Superior temporal gyrus (tissue), 1 donor: ENCODE measurements at regions not wholly inside any gene's neighbourhood (a gene's known extent, or its start where the extent isn't known, plus 50 kb on each side); places are given as distances from the start of the nearest gene placed in this dataset.

Experiments
- DNase-seq: peaks from one replicate; pipeline ENCODE4 v3.0.0-alpha.2; 2016; ENCODE audit errors: extremely low spot score

DNA sequence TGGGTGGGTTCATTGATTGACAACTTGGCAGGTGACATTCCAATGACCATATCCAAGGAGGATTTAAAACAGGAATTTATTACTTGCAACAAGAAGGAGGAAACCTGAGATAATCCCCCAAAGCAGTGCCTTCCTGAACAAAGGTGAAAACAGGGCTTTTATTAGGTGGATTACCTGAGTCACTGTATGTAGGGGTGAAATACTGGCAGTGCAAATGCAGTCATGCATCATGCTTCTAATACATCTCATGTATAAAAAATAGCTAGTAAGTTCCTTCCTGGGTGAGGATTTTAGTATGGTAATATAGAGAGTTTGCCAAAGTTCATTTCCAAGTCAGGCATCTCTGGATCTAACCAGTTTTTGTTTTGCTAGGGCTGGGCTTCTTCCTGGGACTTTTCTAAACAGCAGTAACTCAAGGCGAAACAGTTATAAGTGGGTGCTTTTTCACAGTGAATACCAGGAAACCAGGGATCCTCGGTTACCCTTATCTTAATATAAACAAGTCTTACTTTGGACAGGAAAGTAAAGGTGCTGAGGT lies 583.4 kb upstream of the LRRTM1 start:
- no peak for DNase-seq

DNA sequence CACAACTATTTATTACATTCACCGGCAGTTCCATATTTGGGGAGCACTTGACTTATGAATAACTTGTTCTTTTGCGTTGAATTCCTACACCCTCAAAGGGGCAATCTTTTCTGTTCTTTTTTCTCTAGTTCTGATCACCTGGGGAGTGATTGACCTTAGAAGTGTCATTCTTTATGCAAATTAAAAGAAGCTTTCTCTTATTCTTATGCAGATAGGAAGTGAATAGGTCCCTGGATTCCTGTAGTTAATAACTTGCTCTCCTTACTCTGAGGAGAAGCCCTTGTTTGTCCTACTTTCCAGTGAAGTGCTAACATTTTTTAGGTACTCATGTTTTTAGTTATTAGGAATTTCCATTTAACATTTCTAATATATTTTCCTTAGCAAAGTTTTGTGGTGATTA lies 569.8 kb upstream of the LRRTM1 start:
- no peak for DNase-seq

DNA sequence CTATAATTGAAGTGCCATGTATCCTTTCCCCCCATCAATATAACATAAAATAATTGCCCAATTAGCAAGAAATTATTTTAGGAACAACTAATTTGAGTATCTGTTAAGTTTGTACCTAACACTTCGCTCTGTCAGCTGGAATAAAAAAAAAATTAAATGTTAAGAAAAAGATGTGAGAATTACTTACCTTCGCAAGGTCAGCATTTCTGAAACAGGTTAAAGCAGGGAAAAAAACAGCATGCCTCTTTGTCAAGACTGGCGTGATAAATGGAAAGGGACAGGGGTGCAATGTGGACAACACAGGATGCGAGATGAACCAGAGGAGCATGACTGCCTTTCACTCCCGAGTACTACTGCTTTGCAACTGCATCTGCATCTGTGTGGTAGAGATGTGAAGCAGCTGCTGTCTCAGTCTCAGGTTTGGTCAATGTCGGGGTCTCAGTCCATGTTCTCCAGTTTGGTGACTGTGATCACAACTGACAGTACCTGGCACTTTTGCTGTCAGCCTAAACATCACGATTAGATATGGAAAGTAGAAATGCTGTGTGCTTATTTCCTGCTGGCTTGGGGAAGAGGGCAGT lies 565.4 kb upstream of the LRRTM1 start:
- DNase-seq: no peak

DNA sequence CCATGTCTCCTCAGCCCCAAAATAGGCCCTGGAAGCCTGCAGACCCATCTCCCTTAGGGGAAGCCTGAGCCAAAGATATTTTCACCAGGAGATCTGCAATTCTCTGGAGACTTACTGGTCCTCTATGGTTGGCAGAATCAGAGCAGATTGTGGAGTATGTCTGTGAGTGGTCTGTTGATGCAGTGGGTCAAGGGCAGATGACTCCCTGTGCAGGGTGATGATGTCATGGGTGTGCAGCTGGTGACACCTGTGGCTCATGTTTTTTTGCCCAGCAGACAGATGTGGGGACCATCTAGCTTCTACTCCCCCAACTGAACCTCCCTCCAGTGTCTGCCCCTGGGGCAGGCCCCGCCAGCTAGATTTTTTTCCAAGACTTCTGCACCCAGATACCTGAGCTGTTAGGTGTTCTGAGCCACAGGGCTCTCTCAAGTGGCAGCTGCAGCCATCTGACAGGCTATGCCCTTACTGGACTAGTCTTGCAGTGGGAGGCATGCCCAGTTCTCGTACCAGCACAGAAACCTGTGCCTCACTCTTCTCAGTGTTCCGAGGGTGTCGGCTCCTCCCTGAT lies 558.7 kb upstream of the LRRTM1 start:
- no peak for DNase-seq

DNA sequence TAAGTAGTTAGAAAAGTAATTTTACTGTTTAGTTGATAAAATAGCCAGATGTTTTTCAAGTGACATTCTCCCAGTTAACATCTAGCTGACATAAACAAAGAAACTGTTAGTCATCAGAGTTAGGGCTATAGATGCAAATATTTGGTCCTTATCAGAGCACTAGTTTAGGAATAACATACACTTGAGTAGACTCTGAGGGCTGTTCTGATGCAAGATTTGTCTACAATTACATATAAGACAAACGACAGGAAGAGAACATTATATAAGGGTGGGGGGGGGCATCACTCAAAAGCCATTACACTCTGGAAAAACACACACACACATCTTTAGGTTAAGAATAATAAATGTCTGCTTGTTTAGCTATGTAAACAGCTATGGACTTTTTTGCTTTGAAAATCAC lies 554.4 kb upstream of the LRRTM1 start:
- DNase-seq: no peak

DNA sequence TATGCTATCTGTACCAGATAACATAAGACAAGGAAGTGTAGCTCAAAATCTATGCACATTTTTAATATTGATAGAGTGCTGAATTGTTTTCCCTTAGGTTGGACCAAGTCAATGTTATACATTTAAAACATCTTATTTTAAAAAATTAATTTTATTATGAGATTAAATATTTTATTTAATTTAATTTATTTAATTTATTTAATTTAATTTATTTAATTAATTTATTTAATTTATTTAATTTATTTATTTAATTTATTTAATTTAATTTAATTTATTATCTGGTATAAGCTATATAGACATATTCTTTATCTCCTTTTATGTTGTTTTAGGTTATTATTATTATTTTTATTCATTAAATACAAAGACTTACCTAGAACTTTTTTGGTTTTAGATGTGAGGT lies 551.7 kb upstream of the LRRTM1 start:
- no peak for DNase-seq

DNA sequence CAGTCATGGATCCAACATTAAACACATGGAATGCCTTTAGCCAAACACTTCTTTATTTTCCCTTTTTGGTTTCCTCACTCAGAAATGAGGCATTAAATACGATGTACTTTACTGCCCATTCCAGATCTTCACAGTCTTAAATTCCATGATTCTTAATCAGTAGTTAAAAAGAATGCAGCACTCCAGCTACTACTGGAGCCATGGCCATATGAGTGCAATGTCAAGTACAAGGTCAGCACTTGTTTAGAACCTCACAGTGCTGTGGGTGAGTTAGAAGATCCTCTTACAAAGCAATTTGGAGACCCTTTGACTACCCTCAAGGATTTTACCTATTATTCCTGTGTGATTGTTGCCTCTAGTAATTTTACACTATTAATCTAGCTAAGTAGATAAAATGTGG lies 550.3 kb upstream of the LRRTM1 start:
- no peak for DNase-seq

DNA sequence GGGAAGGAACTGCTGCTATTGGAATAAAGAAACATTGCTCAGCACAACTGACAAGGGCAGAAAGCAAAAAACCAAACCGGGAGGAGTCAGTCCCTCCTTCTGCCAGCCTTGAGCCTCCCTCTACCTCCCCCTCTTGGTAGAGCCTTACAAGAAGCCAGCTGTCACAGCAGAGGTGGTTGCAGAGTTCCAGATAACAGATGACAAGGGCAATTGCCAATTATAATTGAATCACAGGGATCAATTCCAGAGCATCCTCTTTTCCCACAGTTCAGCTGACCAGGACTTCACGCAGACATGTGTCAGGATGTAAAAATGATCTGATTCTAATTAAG lies 548.2 kb upstream of the LRRTM1 start:
- no peak for DNase-seq

DNA sequence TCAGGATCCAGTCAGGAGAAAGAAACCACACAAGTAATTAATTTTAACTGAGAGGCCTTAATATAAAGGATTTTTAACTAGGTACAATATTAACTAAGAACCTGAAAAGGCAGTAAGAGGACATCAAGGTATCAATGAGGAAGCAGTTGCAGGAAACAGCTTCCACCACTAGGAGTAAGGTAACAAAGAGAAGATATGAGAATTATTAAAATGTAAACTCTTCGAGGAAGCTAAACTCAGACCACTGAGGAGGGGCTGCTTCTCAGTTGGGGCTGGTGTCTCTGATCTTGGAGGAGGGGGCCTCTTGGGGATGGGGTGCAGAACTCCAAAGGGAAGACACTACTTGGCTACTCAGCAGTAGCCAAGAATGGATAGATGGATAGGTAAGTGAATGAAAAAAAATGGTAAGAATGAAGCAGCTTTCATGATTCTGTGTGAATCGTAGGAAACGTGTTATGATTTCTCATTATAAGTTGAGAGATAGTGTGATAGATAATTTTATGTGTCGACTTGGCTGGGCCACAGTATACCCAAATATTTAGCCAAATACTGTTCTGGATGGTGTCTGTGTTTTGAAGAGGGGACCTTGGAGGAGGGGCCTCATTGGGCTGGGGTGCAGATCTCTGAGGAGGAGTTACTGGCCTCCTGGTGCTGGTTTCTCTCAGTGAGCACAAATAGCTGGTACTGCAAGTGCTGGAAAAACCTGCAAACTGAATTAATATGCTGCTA lies 547.7 kb upstream of the LRRTM1 start:
- no peak for DNase-seq

DNA sequence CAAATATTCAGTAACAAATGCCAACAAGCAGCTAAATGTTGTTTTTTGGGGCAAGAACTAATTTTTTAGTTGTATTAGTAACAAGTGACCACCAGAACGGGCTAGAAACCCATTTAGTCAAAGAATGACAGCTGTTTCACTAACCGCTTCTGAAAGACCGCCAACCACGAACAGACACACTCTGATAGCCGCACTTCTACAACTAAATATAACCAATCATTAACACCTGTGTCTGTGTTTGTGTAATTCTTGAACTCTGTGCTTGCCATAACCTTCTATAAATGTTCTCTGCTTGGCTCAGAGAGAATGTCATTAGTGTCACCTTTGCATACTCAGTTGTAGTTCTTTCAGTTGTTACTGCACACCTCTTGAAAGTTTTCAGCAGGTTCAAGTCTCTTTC lies 526.3 kb upstream of the LRRTM1 start:
- DNase-seq: no peak

DNA sequence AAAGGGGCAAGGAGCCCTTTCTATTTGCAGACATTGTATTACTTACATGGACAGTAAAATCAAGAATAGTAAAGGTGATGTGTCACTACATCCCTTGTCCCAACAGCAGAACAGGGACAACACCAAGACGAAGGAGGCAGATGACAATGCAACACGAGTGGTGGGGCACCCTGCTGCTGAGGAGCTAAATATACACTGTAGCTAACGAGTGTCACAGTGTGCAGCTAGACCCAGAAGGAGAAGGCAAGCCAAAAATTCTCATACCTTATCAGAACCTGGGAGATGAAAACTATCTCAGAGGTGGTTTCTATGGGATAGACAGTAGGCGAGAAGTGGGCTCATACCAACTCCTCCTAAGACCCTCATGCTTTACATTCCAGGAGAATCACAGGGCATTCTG lies 518.4 kb upstream of the LRRTM1 start:
- no peak for DNase-seq

DNA sequence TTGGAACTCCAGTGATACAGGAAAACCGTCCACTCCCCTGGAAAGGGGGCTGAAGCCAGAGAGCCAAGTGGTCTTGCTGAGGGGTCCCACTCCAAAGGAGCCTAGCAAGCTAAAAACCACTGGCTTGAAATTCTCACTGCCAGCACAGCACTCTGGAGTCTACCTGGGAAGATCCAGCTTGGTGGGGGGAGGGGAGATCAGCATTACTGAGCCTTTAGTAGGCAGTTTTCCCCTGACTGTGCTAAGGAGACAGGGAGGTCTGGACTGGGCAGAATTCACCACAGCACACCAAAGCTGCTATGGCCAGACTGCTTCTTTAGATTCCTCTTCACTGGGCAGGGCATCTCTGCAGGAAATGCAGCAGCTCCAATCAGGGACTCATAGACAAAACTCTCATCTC lies 510.7 kb upstream of the LRRTM1 start:
- no peak for DNase-seq

DNA sequence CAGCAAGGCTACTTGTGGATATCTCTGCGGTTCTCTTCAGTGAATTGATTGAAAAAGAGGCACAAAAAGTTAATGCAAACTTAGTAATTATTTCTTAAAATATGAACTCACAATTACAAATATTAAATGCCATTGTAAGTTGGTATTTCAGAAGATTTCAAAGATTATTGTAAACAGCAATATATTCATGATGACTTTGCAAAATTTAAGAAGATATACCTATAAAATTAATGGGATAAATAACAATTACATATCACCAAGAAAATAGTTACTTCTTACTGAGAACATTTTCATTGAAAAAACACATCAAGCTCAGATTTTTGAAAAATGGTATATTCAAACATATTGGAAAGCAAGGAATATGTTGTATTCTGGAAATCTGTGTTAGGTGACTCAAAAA lies 482.0 kb upstream of the LRRTM1 start:
- DNase-seq: no peak

DNA sequence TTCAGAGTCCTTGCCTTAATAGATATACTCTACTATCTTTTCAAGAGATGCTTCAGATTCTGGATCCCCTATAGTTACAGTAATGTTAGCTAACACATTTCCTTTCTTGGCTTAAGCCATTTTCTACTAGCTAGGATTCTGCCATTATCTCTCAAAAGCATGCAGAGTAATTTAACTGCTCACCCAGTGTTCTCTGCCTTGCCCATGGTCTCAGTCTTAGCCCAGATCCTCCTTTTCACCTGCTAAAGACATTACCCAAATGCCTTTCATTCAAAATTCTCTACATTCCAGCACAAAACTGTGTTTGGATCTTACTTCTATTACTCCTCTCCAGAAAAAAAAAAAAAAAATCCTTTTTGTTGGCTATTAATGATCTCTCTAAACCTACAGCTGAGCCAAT lies 474.2 kb upstream of the LRRTM1 start:
- no peak for DNase-seq

DNA sequence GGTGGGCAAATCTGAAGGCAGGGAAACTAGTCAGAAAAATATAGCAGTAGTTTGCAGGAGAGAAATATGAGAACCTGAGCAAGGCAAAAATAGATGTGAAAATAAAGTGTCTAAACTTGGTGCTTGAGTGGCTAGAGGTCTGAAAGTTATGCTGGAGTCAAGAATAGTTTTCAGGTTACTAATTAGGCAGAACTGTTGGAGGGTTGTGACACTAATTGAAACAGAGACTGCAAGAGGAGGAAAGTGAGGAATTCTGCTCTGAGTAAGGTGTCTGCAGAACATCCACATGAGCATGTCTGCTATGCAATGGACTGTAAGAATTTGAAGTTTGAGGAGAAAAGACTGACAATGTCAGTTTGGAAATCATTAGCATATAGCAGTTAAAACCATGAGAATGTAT lies 444.0 kb upstream of the LRRTM1 start:
- DNase-seq: no peak

DNA sequence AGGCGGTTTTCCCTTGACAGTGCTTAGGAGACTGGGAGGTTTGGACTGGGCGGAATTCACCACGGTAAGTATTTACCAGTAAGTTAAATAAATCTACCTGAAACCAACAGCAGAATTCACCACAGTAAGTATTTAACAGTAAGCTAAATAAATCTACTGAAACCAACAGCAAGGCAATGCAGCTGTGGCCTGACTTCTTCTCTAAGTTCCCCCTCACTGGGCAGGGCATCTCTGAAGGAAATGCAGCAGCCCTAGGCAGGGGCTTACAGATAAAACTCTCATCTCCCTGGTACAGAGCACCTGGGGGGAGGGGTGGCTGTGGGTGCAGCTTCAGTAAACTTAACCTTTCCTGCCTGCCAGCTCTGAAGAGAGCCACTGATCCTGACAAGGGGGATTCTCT lies 432.5 kb upstream of the LRRTM1 start:
- DNase-seq: no peak

DNA sequence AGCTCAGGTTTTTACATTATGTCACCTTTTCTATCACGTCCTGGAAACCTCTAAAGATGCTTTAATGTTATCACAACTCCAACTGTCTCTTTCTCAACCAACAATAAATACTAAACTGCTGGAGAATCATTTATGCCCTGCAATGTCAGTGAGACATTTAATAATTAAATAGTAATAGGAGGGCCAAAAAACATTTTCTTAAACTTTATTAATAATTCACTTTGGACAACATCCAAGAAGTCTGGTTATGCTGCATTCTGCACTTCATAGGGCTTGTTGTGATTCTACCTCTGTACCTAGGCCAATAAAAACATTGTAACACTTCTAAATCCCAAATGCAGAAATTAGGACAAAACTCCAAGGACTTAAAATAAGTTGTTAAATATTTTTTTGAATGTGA lies 420.4 kb upstream of the LRRTM1 start:
- no peak for DNase-seq

DNA sequence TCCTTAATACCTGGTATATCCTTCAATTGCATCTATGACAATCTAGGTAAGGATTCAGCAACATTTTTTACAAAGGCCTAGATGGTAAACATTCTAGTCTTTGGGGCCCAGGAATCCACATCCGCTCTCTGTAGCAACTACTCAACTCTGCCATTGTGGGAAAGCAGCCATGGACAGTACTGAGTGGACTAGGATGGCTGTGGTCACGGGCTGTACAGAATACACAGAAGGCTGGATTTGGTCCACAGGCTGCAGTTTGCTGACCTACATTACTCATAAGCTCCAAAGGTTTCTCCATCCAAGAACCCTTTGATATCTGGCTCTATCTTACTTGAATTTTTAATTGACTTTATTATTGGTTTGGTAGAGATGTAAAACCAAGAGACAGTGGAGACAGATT lies 418.3 kb upstream of the LRRTM1 start:
- DNase-seq: no peak

DNA sequence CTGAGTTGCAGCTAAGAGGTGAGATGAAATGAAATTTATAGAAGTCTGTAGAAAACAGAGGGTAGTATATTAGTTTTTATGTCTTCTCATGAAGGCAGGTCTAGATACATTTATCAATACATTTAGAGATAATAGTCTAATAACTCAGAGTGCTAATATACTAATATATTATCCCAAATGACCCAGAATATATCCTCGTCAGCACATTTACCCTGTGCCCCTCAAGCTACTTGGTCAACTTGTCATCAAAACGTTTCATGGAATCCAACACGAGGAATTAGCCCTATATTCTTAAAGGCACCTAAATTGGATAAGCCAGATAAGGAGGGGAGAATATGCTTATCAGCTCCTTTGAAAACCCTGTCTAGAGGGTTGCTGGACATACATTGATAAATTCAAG lies 415.1 kb upstream of the LRRTM1 start:
- no peak for DNase-seq

DNA sequence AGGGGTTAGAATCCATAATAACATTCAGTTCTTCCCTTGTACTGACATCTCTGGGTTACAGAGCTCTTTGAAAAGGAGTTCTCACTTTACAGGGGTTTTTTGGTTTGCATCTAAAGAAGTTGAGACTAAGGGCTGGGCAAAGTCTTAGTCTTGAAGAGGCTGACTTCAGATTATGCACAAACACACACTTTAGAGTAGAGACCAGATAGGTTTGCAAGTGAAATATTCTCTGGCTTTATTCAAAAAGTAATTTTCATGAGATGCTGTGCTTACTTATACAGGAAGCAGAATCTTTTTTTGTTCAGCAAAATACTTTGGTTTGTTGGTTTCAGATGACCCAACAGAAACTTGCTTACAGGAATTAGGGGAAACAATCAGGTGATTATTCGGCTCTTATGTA lies 410.9 kb upstream of the LRRTM1 start:
- DNase-seq: no peak

DNA sequence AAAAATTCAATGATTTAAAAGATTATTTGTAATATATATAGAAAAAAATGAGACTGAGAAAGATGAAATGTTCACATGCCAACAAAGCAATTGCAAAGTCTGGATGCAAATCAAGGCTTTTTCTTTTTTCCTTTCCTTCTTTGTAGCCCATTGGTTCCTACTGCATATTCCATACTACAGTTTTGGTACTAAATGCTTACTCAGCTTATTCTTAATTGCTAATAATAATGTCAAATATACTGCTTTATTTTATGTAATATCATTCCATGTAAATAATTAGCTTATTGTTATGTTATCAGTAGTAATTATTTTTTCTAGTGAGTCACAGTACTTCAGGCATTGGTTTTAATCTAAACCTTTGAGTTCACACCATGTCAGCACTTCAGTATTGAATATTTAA lies 407.4 kb upstream of the LRRTM1 start:
- no peak for DNase-seq

DNA sequence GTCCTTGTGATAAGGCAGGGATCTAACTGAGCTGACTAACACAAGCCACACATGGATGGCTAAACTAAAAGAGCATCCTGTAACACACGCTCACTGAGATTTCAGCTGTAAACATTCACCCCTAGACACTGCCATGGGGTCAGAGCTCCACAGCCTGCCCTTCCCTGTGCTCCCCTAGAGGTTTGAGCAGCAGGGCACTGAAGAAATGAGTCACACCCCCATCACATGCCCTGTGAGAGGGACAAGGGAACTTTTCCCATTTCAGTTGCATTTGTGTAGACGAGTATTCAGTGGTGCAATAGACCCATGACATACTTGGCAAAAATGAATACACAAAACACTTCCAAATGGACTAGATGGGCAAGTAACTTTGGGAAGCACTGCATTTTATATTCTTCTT lies 402.4 kb upstream of the LRRTM1 start:
- DNase-seq: no peak

DNA sequence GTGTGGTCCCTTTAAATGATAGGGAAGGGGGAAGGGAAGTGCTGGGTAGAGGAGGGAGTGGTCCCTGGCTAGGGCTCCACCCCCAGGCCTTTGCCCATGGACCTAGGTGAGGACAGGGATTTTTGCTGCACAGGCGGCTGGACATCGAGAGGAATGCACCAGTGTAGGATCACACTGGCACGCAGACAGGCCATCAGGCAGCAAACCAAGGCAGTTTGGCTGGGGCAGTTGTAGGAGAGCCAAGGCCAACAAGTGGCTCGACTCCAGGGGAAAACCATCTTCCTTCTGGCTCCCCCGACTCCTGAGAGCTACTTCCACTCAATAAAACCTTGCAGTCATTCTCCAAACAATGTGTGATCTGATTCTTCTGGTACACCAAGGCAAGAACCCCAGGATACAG lies 402.0 kb upstream of the LRRTM1 start:
- DNase-seq: no peak

DNA sequence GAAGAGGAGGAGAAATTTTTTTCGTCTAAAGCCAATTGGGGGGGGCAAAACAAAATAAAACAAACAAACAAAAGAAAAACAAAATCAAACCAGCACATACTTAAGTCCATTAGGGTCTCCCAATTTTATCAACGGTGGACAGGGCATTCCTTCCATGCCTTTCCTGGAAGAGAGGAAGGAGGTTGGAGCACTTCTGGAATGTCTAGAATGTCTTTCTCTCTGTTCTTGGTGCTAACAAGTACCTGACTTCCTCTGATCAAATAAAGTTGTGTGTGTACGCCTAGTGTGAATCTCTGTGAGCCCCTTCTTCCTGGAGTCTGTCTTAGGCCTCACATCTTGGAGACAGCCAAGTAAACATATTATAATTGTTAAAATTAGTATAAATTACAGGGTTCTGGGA lies 399.0 kb upstream of the LRRTM1 start:
- no peak for DNase-seq
